PC-3 (cell line): ENCODE measurements at regions not wholly inside any gene's neighbourhood (a gene's known extent, or its start where the extent isn't known, plus 50 kb on each side); places are given as distances from the start of the nearest gene placed in this dataset.

ENCODE experiments used
- ATAC-seq: fragments of 200-7000 bp; cut with Tn5 transposase; 2 replicates; pipeline ENCODE4 v1.9.1; 2020; ENCODE audit warnings: mild to moderate bottlenecking, moderate library complexity
- BruUV-seq: library from RNA; stranded (reverse); fragments of 400-500 nt; replicated peaks from 2 replicates; lab custom pipeline; 2021; lab: Mats Ljungman, UMichigan
- CTCF ChIA-PET: fragments of 300-600 bp; sonication (Branson Sonifier 250); formaldehyde crosslinking; loops from one replicate; lab custom pipeline; 2022; ENCODE audit warnings: antibody characterized with exemption; lab: Charles Lee
- POLR2A ChIA-PET: fragments of 300-600 bp; sonication (Branson Sonifier 250); formaldehyde crosslinking; loops from one replicate; lab custom pipeline; 2022; ENCODE audit warnings: antibody characterized with exemption; ENCODE audit not compliant: unreplicated experiment; lab: Charles Lee
- DNase-seq: peaks from one replicate; pipeline ENCODE4 v3.0.0-alpha.2; 2015
- H2AFZ ChIP-seq: fragments of 300-600 bp; sonication (generic); 2 replicates; pipeline ENCODE4 v1.6.0; 2016; ENCODE audit warnings: antibody characterized with exemption, low read length
- H3F3A ChIP-seq: fragments of 300-600 bp; sonication (generic); one replicate; pipeline ENCODE4 v1.6.0; 2017; ENCODE audit warnings: antibody characterized with exemption, low read length, control low read depth, mild to moderate bottlenecking; ENCODE audit not compliant: unreplicated experiment
- H3K27ac ChIP-seq: fragments of 300-600 bp; sonication (generic); 2 replicates; pipeline ENCODE4 v1.5.1; 2016; ENCODE audit warnings: mild to moderate bottlenecking, low read length
- H3K27me3 ChIP-seq: fragments of 300-600 bp; sonication (generic); 2 replicates; pipeline ENCODE4 v1.6.1; 2016; ENCODE audit warnings: low read length, mixed read lengths
- H3K36me3 ChIP-seq: fragments of 300-600 bp; sonication (generic); 2 replicates; pipeline ENCODE4 v1.6.1; 2016; ENCODE audit warnings: low read depth, mixed run types, low read length, mixed read lengths
- H3K4me1 ChIP-seq: fragments of 300-600 bp; sonication (generic); 2 replicates; pipeline ENCODE4 v1.5.1; 2016; ENCODE audit warnings: low read length; ENCODE audit not compliant: insufficient read depth
- H3K4me2 ChIP-seq: fragments of 300-600 bp; sonication (generic); 2 replicates; pipeline ENCODE4 v1.6.0; 2016; ENCODE audit warnings: low read length
- H3K4me3 ChIP-seq: fragments of 300-600 bp; sonication (generic); 2 replicates; pipeline ENCODE4 v1.5.1; 2016; ENCODE audit warnings: mild to moderate bottlenecking, low read length, mixed read lengths
- H3K79me2 ChIP-seq: fragments of 300-600 bp; sonication (generic); 2 replicates; pipeline ENCODE4 v1.6.1; 2017; ENCODE audit warnings: low read length, mixed read lengths
- H3K9ac ChIP-seq: fragments of 300-600 bp; sonication (generic); 2 replicates; pipeline ENCODE4 v1.6.0; 2016; ENCODE audit warnings: mild to moderate bottlenecking, low read length
- H3K9me2 ChIP-seq: fragments of 300-600 bp; sonication (generic); replicated peaks from 2 replicates; pipeline ENCODE4 v1.6.1; 2016; ENCODE audit warnings: mixed run types, low read length, mixed read lengths
- H3K9me3 ChIP-seq: fragments of 300-600 bp; sonication (generic); 2 replicates; pipeline ENCODE4 v1.6.1; 2016; ENCODE audit warnings: low read length, mixed read lengths
- H4K20me1 ChIP-seq: fragments of 300-600 bp; sonication (generic); 2 replicates; pipeline ENCODE4 v1.6.1; 2016; ENCODE audit warnings: low read length, mixed read lengths
- CTCF ChIP-seq: fragments of 300-600 bp; sonication (generic); conservative IDR thresholded peaks from 2 replicates; pipeline ENCODE4 v1.5.1; 2017; ENCODE audit warnings: antibody characterized with exemption, low read depth, mild to moderate bottlenecking, low read length
- EZH2 ChIP-seq: fragments of 300-600 bp; sonication (generic); IDR thresholded peaks from one replicate; pipeline ENCODE4 v1.6.1; 2017; ENCODE audit warnings: antibody characterized with exemption, mild to moderate bottlenecking, low read length; ENCODE audit not compliant: unreplicated experiment
- EZH2phosphoT487 ChIP-seq: fragments of 300-600 bp; sonication (generic); IDR thresholded peaks from 2 replicates; pipeline ENCODE4 v1.6.1; 2018; ENCODE audit warnings: mild to moderate bottlenecking, antibody characterized with exemption, low read length, borderline replicate concordance
- intact Hi-C: fragments of 100-400 bp; cut with micrococcal nuclease; formaldehyde crosslinking; loops from 2 replicates; pipeline ENCODE4 v1.9.0; 2023

DNA sequence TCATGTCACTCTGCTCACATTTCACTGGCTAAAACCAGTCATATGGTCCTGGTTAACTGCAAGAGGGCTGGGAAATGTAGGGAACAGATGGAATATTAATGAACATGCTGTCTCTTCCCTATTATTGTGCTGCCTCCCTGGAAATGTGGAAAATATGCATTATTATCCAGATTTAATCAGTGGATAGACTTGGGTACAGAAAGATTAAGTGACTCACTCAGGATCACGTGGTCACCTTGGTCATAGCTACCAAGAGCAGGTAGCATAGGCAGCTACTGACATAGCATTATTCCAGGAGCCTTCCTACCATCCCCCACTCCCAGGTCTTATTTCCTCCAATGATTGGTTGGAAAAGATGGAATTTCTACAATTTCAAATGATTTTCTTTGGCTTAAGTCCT is 141.1 kb downstream of the HRH4 start:
- H3F3A ChIP-seq, result no peaks in the 10 kb centered on the region
- no TSS peak for BruUV-seq
- H3K9ac ChIP-seq, result no peak overlapping the region
- DNase-seq (no peak), ATAC-seq (no peak)
- H3K4me1 ChIP-seq, result no peaks in the 10 kb centered on the region
- H3K79me2 ChIP-seq, result no peaks in the 10 kb centered on the region
- intact Hi-C loops, result loop anchor here (2.0 kb wide), 1 partner anchor 133 kb away; no protein-coding TSS in a partner anchor
- no peaks in the 10 kb centered on the region for H4K20me1 ChIP-seq
- no peak overlapping the region for H3K4me3 ChIP-seq
- TF ChIP-seq EZH2phosphoT487, result no peak
- no peak for TF ChIP-seq EZH2
- no peak for TF ChIP-seq CTCF
- no peaks in the 10 kb centered on the region for H3K36me3 ChIP-seq
- no peak overlapping the region for H3K27ac ChIP-seq
- no peak overlapping the region for H3K4me2 ChIP-seq
- no peaks in the 10 kb centered on the region for H3K9me3 ChIP-seq
- CTCF ChIA-PET, result no interaction called here
- POLR2A ChIA-PET, result interaction anchor here (0.7 kb wide), 1 partner anchor 122 kb away, joined by 4 read pairs; no protein-coding TSS in a partner anchor
- H3K27me3 ChIP-seq, result peaks cover 78% of the 10 kb centered on the region
- H3K9me2 ChIP-seq, result no peaks in the 10 kb centered on the region
- H2AFZ ChIP-seq, result no peak overlapping the region

- Histone ChIP-seq H3K4me3 (no peak overlapping the region), H3K4me1 (no peaks in the 10 kb centered on the region), H3K36me3 (no peaks in the 10 kb centered on the region), H3K9me2 (no peaks in the 10 kb centered on the region), H3F3A (no peaks in the 10 kb centered on the region), H3K27me3 (peaks cover 78% of the 10 kb centered on the region), H3K27ac (no peak overlapping the region), H2AFZ (no peak overlapping the region), H3K79me2 (no peaks in the 10 kb centered on the region), H3K9me3 (no peaks in the 10 kb centered on the region), H3K9ac (no peak overlapping the region), H4K20me1 (no peaks in the 10 kb centered on the region), H3K4me2 (no peak overlapping the region)
- intact Hi-C loops, result no loop called here
- no TSS peak for BruUV-seq
- POLR2A ChIA-PET, result no interaction called here
- DNase-seq (no peak), ATAC-seq (no peak)
- TF ChIP-seq EZH2, result no peak
- no peak for TF ChIP-seq EZH2phosphoT487
- TF ChIP-seq CTCF, result no peak
- CTCF ChIA-PET, result interaction anchor here (0.5 to 0.7 kb wide), 2 partner anchors 125 to 1294 kb away, joined by 3 to 11 read pairs; no protein-coding TSS in a partner anchor
These were observed 141.8 kb downstream of the HRH4 start for GRCh38 chr18:24602201-24602600.

- H3K4me3 ChIP-seq, result no peak overlapping the region
- ChIA-PET CTCF (no interaction called here), POLR2A (no interaction called here)
- no peak overlapping the region for H3K9ac ChIP-seq
- intact Hi-C loops, result no loop called here
- H3K4me1 ChIP-seq, result no peaks in the 10 kb centered on the region
- no peaks in the 10 kb centered on the region for H3F3A ChIP-seq
- H2AFZ ChIP-seq, result no peak overlapping the region
- no peaks in the 10 kb centered on the region for H3K9me3 ChIP-seq
- H4K20me1 ChIP-seq, result no peaks in the 10 kb centered on the region
- ATAC-seq (no peak), DNase-seq (no peak)
- H3K9me2 ChIP-seq, result no peaks in the 10 kb centered on the region
- H3K4me2 ChIP-seq, result no peak overlapping the region
- no TSS peak for BruUV-seq
- H3K27me3 ChIP-seq, result peaks cover 80% of the 10 kb centered on the region
- H3K36me3 ChIP-seq, result no peaks in the 10 kb centered on the region
- H3K79me2 ChIP-seq, result no peaks in the 10 kb centered on the region
- no peak overlapping the region for H3K27ac ChIP-seq
- TF ChIP-seq EZH2 (no peak), EZH2phosphoT487 (no peak), CTCF (no peak)
These were observed 142.7 kb downstream of the HRH4 start for GRCh38 chr18:24603151-24603550.
